Suprapubic skin (tissue), 4 donors: ENCODE measurements at regions not wholly inside any gene's neighbourhood (a gene's known extent, or its start where the extent isn't known, plus 50 kb on each side); places are given as distances from the start of the nearest gene placed in this dataset.

ENCODE experiments used
- EP300 ChIP-seq: sonication (generic); formaldehyde crosslinking; IDR thresholded peaks from one replicate; pipeline ENCODE4 v1.6.1; 2017; ENCODE audit warnings: antibody characterized with exemption
- POLR2A ChIP-seq, 2 donors: fragments of 450-650 bp; IDR thresholded peaks; one replicate each; pipeline ENCODE4 v1.6.1; 2017; ENCODE audit warnings: antibody characterized with exemption in 2 of 2, mild to moderate bottlenecking in 2 of 2, moderate library complexity in 2 of 2
- POLR2AphosphoS5 ChIP-seq, 3 donors: sonication (generic); formaldehyde crosslinking; IDR thresholded peaks; one replicate each; pipeline ENCODE4 v1.6.1; 2017; ENCODE audit warnings: antibody characterized with exemption in 3 of 3
- TF ChIP-seq, protein P1 (sequence below), 2 donors: fragments of 200-600 bp in 1 of 2; fragments of 450-650 bp in 1 of 2; sonication (generic) in 1 of 2; IDR thresholded peaks; one replicate each; pipeline ENCODE4 v1.5.1; 2016 to 2019; ENCODE audit warnings: antibody characterized with exemption in 2 of 2, mild to moderate bottlenecking in 1 of 2, moderate library complexity in 1 of 2

DNA sequence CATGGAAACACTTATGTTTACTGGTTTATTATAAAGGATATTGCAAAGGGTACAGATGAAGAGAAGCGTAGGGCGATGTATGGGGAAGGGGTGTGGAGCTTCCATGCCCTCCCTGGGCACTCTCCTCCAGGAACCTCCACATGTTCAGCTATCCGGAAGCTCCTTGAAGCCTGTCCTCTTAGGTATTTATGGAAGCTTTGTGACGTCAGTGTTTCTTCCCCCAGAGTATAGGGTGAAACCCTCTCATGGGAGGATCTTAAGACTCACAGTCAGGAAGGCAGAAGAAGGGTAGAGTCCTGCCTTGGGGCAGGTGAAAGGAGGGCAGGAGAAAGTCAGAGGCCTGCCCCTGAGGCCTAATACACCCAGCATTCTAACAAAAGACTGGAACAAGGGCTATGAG is 61.3 kb upstream of the CREB1 start:
- TF ChIP-seq, protein P1, sequence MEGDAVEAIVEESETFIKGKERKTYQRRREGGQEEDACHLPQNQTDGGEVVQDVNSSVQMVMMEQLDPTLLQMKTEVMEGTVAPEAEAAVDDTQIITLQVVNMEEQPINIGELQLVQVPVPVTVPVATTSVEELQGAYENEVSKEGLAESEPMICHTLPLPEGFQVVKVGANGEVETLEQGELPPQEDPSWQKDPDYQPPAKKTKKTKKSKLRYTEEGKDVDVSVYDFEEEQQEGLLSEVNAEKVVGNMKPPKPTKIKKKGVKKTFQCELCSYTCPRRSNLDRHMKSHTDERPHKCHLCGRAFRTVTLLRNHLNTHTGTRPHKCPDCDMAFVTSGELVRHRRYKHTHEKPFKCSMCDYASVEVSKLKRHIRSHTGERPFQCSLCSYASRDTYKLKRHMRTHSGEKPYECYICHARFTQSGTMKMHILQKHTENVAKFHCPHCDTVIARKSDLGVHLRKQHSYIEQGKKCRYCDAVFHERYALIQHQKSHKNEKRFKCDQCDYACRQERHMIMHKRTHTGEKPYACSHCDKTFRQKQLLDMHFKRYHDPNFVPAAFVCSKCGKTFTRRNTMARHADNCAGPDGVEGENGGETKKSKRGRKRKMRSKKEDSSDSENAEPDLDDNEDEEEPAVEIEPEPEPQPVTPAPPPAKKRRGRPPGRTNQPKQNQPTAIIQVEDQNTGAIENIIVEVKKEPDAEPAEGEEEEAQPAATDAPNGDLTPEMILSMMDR (IDR thresholded peaks at IDR 0.05), result no peak
- TF ChIP-seq POLR2AphosphoS5 (IDR thresholded peaks at IDR 0.05) (no peak), POLR2A (IDR thresholded peaks at IDR 0.05) (no peak), EP300 (no peak)
